HUES6 (cell line): ENCODE measurements at regions not wholly inside any gene's neighbourhood (a gene's known extent, or its start where the extent isn't known, plus 50 kb on each side); places are given as distances from the start of the nearest gene placed in this dataset.

Experiments used
- H3K27ac ChIP-seq: 2 replicates; pipeline ENCODE4 v1.7.0; 2013; ENCODE audit warnings: low read depth, mild to moderate bottlenecking, low read length, inconsistent platforms
- H3K27me3 ChIP-seq: 2 replicates; pipeline ENCODE4 v1.6.1; 2013; ENCODE audit warnings: low read length; ENCODE audit not compliant: control insufficient read depth, insufficient read depth
- H3K36me3 ChIP-seq: 2 replicates; pipeline ENCODE4 v1.6.1; 2013; ENCODE audit warnings: low read length; ENCODE audit not compliant: control insufficient read depth, insufficient read depth
- H3K4me1 ChIP-seq: 2 replicates; pipeline ENCODE4 v1.6.1; 2013; ENCODE audit warnings: low read length; ENCODE audit not compliant: control insufficient read depth, insufficient read depth
- H3K4me3 ChIP-seq: 2 replicates; pipeline ENCODE4 v1.5.1; 2013; ENCODE audit warnings: low read depth, low read length
- H3K9ac ChIP-seq: one replicate; pipeline ENCODE4 v1.6.1; 2013; ENCODE audit warnings: mild to moderate bottlenecking, low read length
- H3K9me3 ChIP-seq: 2 replicates; pipeline ENCODE4 v1.6.1; 2013; ENCODE audit warnings: low read depth, low read length; ENCODE audit not compliant: control insufficient read depth, insufficient read depth

- Histone ChIP-seq H3K4me1 (no peaks in the 10 kb centered on the region), H3K27me3 (no peaks in the 10 kb centered on the region), H3K27ac (no peak overlapping the region), H3K9me3 (no peaks in the 10 kb centered on the region), H3K9ac (no peak overlapping the region), H3K36me3 (no peaks in the 10 kb centered on the region), H3K4me3 (no peak overlapping the region)
These were observed 387.0 kb downstream of the NXPE2 start for GRCh38 chr11:115065314-115065713.

- H3K36me3 ChIP-seq = no peaks in the 10 kb centered on the region
- H3K9ac ChIP-seq = no peak overlapping the region
- H3K4me1 ChIP-seq = no peaks in the 10 kb centered on the region
These were observed 387.7 kb downstream of the NXPE2 start for GRCh38 chr11:115065830-115066664.

DNA sequence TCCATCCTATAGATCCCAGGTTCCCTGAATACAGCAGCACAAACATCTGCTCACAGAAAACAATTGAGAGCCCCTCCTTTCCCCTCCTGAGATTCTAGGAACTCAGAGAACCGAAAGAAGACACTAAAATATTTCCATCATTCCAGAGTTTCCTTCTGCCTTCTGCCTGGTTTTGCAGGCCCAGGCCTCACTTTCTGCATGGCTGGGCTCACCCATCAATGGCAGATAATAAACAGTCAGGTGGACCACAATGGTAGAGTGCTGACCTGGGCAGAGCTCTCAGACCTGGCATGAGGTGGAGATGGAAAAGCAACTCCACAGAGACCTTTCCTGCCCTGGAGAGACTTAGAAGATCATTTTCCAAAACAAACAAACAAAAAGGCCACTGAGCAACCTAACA is 389.1 kb downstream of the NXPE2 start:
- Histone ChIP-seq H3K9ac (no peak overlapping the region), H3K27me3 (no peaks in the 10 kb centered on the region), H3K4me3 (no peak overlapping the region), H3K4me1 (no peaks in the 10 kb centered on the region), H3K27ac (no peak overlapping the region), H3K9me3 (no peaks in the 10 kb centered on the region), H3K36me3 (no peaks in the 10 kb centered on the region)

More at GRCh38 chr11:115065830-115066664, 387.7 kb downstream of the NXPE2 start:
- H3K27me3 ChIP-seq = no peaks in the 10 kb centered on the region
- H3K9me3 ChIP-seq = no peaks in the 10 kb centered on the region
- H3K27ac ChIP-seq = no peak overlapping the region
- no peak overlapping the region for H3K4me3 ChIP-seq

DNA sequence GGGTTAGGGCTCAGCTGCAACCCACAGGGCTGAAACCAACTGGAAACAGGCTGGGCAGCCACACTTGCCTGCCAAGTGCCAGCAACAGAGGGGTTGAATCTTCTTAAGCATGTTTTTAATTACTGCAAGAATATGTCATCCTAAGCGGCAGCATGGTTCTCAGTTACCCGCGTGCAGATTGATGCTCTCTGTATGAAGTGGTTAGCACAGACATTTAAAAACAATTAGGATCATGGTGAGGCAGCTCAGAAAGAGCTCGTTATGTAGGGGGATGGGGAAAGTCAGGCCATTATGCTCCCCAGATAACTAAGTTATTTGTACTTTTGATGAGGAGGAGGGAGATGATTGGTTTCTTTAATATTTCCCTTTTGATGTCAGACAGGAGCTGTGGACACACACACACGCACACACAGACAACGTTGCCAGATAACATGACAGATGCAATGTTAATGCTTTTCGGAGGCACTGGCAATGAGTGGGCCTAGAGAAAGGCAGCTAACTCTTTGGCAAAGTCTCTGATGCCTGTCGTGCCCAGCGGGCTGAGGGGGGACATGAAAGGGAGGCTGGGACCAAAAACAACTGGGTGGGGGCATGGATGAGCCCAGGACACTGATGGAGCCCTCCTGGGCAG is 389.7 kb downstream of the NXPE2 start:
- H3K36me3 ChIP-seq = no peaks in the 10 kb centered on the region
- no peaks in the 10 kb centered on the region for H3K27me3 ChIP-seq
- H3K27ac ChIP-seq = no peak overlapping the region
- H3K9ac ChIP-seq = no peak overlapping the region
- H3K9me3 ChIP-seq = no peaks in the 10 kb centered on the region
- no peak overlapping the region for H3K4me3 ChIP-seq
- H3K4me1 ChIP-seq = no peaks in the 10 kb centered on the region

- H3K9me3 ChIP-seq = no peaks in the 10 kb centered on the region
- no peak overlapping the region for H3K27ac ChIP-seq
- H3K27me3 ChIP-seq = no peaks in the 10 kb centered on the region
- no peak overlapping the region for H3K4me3 ChIP-seq
- no peaks in the 10 kb centered on the region for H3K36me3 ChIP-seq
- no peak overlapping the region for H3K9ac ChIP-seq
- H3K4me1 ChIP-seq = no peaks in the 10 kb centered on the region
These were observed 391.3 kb downstream of the NXPE2 start for GRCh38 chr11:115069599-115069998.

DNA sequence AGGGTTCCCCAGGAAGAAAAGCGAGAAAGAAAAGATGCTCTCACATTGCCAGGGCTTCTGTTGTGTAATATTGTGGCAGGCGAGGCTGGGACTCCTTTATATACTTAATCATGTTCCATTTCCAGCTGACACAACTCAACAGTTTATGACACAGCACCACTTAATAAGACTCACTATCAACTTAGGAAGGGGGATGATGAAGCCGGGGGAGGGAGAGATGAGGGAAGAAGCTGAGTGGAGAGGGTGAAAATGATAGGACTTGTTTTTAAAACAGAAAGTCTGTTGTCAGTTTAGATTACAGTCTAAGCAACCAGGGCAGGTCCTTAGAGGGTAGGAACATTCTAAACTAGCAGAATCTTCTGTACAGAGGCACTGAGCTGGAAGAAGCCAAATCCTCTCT is 397.0 kb downstream of the NXPE2 start:
- no peak overlapping the region for H3K27ac ChIP-seq
- no peaks in the 10 kb centered on the region for H3K36me3 ChIP-seq
- H3K27me3 ChIP-seq = peaks cover 22% of the 10 kb centered on the region
- no peak overlapping the region for H3K9ac ChIP-seq
- H3K4me3 ChIP-seq = no peak overlapping the region
- H3K9me3 ChIP-seq = no peaks in the 10 kb centered on the region
- no peaks in the 10 kb centered on the region for H3K4me1 ChIP-seq

DNA sequence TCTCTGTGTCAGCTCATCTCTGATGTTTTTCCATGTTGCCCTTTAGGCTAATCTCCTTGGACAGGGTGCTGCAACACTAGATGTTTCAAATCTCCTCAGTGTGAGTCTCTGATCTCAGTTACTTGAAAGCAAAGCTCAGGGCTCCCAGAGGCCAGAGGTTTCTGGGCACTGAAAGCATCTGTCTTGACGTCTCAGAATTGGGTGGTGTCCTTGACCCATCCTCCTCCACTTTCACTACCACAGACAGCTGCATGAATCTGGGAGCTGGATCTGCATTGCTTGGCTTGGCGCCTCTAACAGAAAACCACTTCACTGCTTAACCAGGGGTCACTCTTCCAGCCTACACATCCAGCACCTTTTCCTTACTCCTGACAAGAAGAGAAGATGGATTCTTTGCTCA is 399.4 kb downstream of the NXPE2 start:
- H3K27me3 ChIP-seq = peaks cover 26% of the 10 kb centered on the region
- no peak overlapping the region for H3K27ac ChIP-seq
- no peak overlapping the region for H3K4me3 ChIP-seq
- H3K9ac ChIP-seq = no peak overlapping the region
- no peaks in the 10 kb centered on the region for H3K36me3 ChIP-seq
- H3K9me3 ChIP-seq = no peaks in the 10 kb centered on the region
- no peaks in the 10 kb centered on the region for H3K4me1 ChIP-seq

- Histone ChIP-seq H3K36me3 (no peaks in the 10 kb centered on the region), H3K27ac (no peak overlapping the region), H3K27me3 (peaks cover 26% of the 10 kb centered on the region), H3K9ac (no peak overlapping the region), H3K4me3 (no peak overlapping the region), H3K9me3 (no peaks in the 10 kb centered on the region), H3K4me1 (peaks cover 3% of the 10 kb centered on the region; the same call in 1 of the 2 replicates)
These were observed 400.4 kb downstream of the NXPE2 start for GRCh38 chr11:115078461-115079438.

- no peaks in the 10 kb centered on the region for H3K9me3 ChIP-seq
- H3K27ac ChIP-seq = no peak overlapping the region
- no peaks in the 10 kb centered on the region for H3K36me3 ChIP-seq
- H3K27me3 ChIP-seq = peaks cover 26% of the 10 kb centered on the region
- H3K4me3 ChIP-seq = no peak overlapping the region
- H3K9ac ChIP-seq = no peak overlapping the region
- H3K4me1 ChIP-seq = peaks cover 4% of the 10 kb centered on the region; the same call in 1 of the 2 replicates
These were observed 402.8 kb downstream of the NXPE2 start for GRCh38 chr11:115080923-115081680.

GRCh38 chr11:115081972-115082371 is 403.6 kb downstream of the NXPE2 start:
- H3K27me3 ChIP-seq = peaks cover 26% of the 10 kb centered on the region
- H3K27ac ChIP-seq = no peak overlapping the region
- no peak overlapping the region for H3K9ac ChIP-seq
- H3K9me3 ChIP-seq = no peaks in the 10 kb centered on the region
- no peak overlapping the region for H3K4me3 ChIP-seq
- no peaks in the 10 kb centered on the region for H3K36me3 ChIP-seq
- peaks cover 4% of the 10 kb centered on the region; the same call in 1 of the 2 replicates for H3K4me1 ChIP-seq
